HEK293 (cell line): ENCODE measurements at regions not wholly inside any gene's neighbourhood (a gene's known extent, or its start where the extent isn't known, plus 50 kb on each side); places are given as distances from the start of the nearest gene placed in this dataset.

ENCODE experiments used
- CTCF ChIA-PET: fragments of 350-600 bp; formaldehyde crosslinking; extraction: SDS; loops from one replicate; lab custom pipeline; 2021; ENCODE audit warnings: antibody characterized with exemption; lab: Yijun Ruan, JAX
- POLR2A ChIA-PET: fragments of 300-600 bp; formaldehyde crosslinking; extraction: SDS; loops from one replicate; lab custom pipeline; 2020; ENCODE audit warnings: antibody characterized with exemption, inconsistent platforms; lab: Yijun Ruan, JAX
- H3K27ac ChIP-seq: fragments of 200-500 bp; sonication (Bioruptor generic); 2 replicates; pipeline ENCODE4 v1.5.1; 2014; ENCODE audit warnings: low read depth, low read length, control low read depth, inconsistent platforms; ENCODE audit errors: extremely low read depth
- H3K36me3 ChIP-seq, 2 experiments: fragments of 200-500 bp in 1 of 2; sonication (Bioruptor generic) in 1 of 2; 1 replicate in 1 of 2; 2 replicates in 1 of 2; pipeline ENCODE4 v1.5.1; 2014 to 2017; ENCODE audit warnings: inconsistent platforms in 2 of 2, low read length in 2 of 2; ENCODE audit not compliant: control insufficient read depth in 2 of 2, insufficient read depth in 1 of 2
- H3K4me1 ChIP-seq: fragments of 200-500 bp; sonication (Bioruptor generic); 2 replicates; pipeline ENCODE4 v1.5.1; 2014; ENCODE audit warnings: mild to moderate bottlenecking, low read length, inconsistent platforms; ENCODE audit not compliant: control insufficient read depth, insufficient read depth
- H3K4me3 ChIP-seq: 2 replicates; pipeline ENCODE4 v1.5.1; 2011; ENCODE audit warnings: low read depth, mild to moderate bottlenecking, control low read depth, low read length, moderate library complexity
- H3K9me3 ChIP-seq: fragments of 200-500 bp; sonication (Bioruptor generic); 2 replicates; pipeline ENCODE4 v1.5.1; 2014; ENCODE audit warnings: low read depth, low read length, inconsistent platforms; ENCODE audit not compliant: control insufficient read depth, insufficient read depth
- GFI1B ChIP-seq: fragments of 450-650 bp; formaldehyde crosslinking; IDR thresholded peaks from 2 replicates; pipeline ENCODE4 v1.5.1; 2016; ENCODE audit warnings: missing biosample characterization, missing genetic modification characterization
- KLF7 ChIP-seq: fragments of 450-650 bp; formaldehyde crosslinking; IDR thresholded peaks from 2 replicates; pipeline ENCODE4 v1.5.1; 2016; ENCODE audit warnings: missing biosample characterization, missing genetic modification characterization, borderline replicate concordance
- RBAK ChIP-seq: fragments of 450-650 bp; formaldehyde crosslinking; IDR thresholded peaks from 2 replicates; pipeline ENCODE4 v1.5.1; 2016; ENCODE audit warnings: missing biosample characterization, missing genetic modification characterization
- SP2 ChIP-seq: fragments of 450-650 bp; formaldehyde crosslinking; IDR thresholded peaks from 2 replicates; pipeline ENCODE4 v1.5.1; 2016; ENCODE audit warnings: missing biosample characterization, missing genetic modification characterization
- ZBTB26 ChIP-seq: fragments of 450-650 bp; formaldehyde crosslinking; optimal IDR thresholded peaks from 2 replicates; pipeline ENCODE3; 2016; ENCODE audit warnings: missing biosample characterization, mild to moderate bottlenecking, missing genetic modification characterization
- ZBTB8A ChIP-seq: fragments of 450-650 bp; formaldehyde crosslinking; IDR thresholded peaks from 2 replicates; pipeline ENCODE4 v1.5.1; 2016; ENCODE audit warnings: missing biosample characterization, missing genetic modification characterization
- ZNF10 ChIP-seq: fragments of 450-650 bp; formaldehyde crosslinking; IDR thresholded peaks from 2 replicates; pipeline ENCODE4 v1.5.1; 2017; ENCODE audit warnings: missing biosample characterization, missing genetic modification characterization
- ZNF202 ChIP-seq: fragments of 450-650 bp; formaldehyde crosslinking; IDR thresholded peaks from 2 replicates; pipeline ENCODE4 v1.5.1; 2016; ENCODE audit warnings: missing biosample characterization, missing genetic modification characterization, borderline replicate concordance
- ZNF302 ChIP-seq: fragments of 450-650 bp; formaldehyde crosslinking; IDR thresholded peaks from 2 replicates; pipeline ENCODE4 v1.5.1; 2016; ENCODE audit warnings: missing biosample characterization, missing genetic modification characterization, low read depth
- ZNF426 ChIP-seq: fragments of 450-650 bp; formaldehyde crosslinking; IDR thresholded peaks from 2 replicates; pipeline ENCODE4 v1.5.1; 2017; ENCODE audit warnings: missing biosample characterization, missing genetic modification characterization, mild to moderate bottlenecking, inconsistent platforms, moderate library complexity
- ZNF433 ChIP-seq: fragments of 450-650 bp; formaldehyde crosslinking; IDR thresholded peaks from 2 replicates; pipeline ENCODE4 v1.5.1; 2016; ENCODE audit warnings: missing biosample characterization, missing genetic modification characterization, low read depth
- ZNF513 ChIP-seq: fragments of 450-650 bp; IDR thresholded peaks from 2 replicates; pipeline ENCODE4 v1.5.1; 2018; ENCODE audit warnings: missing biosample characterization, missing genetic modification characterization
- ZNF549 ChIP-seq: fragments of 450-650 bp; IDR thresholded peaks from 2 replicates; pipeline ENCODE4 v1.5.1; 2018; ENCODE audit warnings: missing biosample characterization, missing genetic modification characterization, mild to moderate bottlenecking, inconsistent platforms, moderate library complexity
- ZNF837 ChIP-seq: fragments of 450-650 bp; formaldehyde crosslinking; IDR thresholded peaks from 2 replicates; pipeline ENCODE4 v1.5.1; 2016; ENCODE audit warnings: missing biosample characterization, missing genetic modification characterization
- ZNF843 ChIP-seq: fragments of 450-650 bp; formaldehyde crosslinking; IDR thresholded peaks from 2 replicates; pipeline ENCODE4 v1.5.1; 2016; ENCODE audit warnings: missing biosample characterization, missing genetic modification characterization
- ZSCAN16 ChIP-seq: fragments of 450-650 bp; formaldehyde crosslinking; IDR thresholded peaks from 2 replicates; pipeline ENCODE4 v1.5.1; 2016; ENCODE audit warnings: missing biosample characterization, missing genetic modification characterization

GRCh38 chr3:177537612-177538011 lies 340.3 kb upstream of the TBL1XR1 start:
- CTCF ChIA-PET, result interaction anchor here (0.6 to 0.8 kb wide), 4 partner anchors 18 to 908 kb away, joined by 3 to 5 read pairs (median 3); no protein-coding TSS in a partner anchor
- POLR2A ChIA-PET, result no interaction called here
- no peaks in the 10 kb centered on the region for H3K36me3 ChIP-seq
- no peaks in the 10 kb centered on the region for H3K4me1 ChIP-seq
- no peak for TF ChIP-seq ZNF302 (tag by site-specific recombination)
- TF ChIP-seq RBAK, result no peak
- no peak for TF ChIP-seq ZNF10 (tag by site-specific recombination)
- no peak for TF ChIP-seq ZNF549 (tag by site-specific recombination)
- no peak for TF ChIP-seq ZSCAN16
- no peak for TF ChIP-seq ZNF202 (tag by site-specific recombination)
- TF ChIP-seq ZNF837 (tag by site-specific recombination), result no peak
- TF ChIP-seq ZNF843, result no peak
- no peak for TF ChIP-seq ZBTB8A (tag by site-specific recombination)
- no peak for TF ChIP-seq ZNF433 (tag by site-specific recombination)
- TF ChIP-seq, all 188 proteins: peak for 0
- H3K9me3 ChIP-seq, result no peaks in the 10 kb centered on the region
- no peak overlapping the region for H3K27ac ChIP-seq
- no peak overlapping the region for H3K4me3 ChIP-seq

GRCh38 chr3:177538048-177538749 lies 340.9 kb upstream of the TBL1XR1 start:
- H3K27ac ChIP-seq, result no peak overlapping the region
- H3K36me3 ChIP-seq, result no peaks in the 10 kb centered on the region
- no peaks in the 10 kb centered on the region for H3K9me3 ChIP-seq
- H3K4me3 ChIP-seq, result no peak overlapping the region
- POLR2A ChIA-PET, result no interaction called here
- TF ChIP-seq ZNF426 (tag by site-specific recombination), result no peak
- TF ChIP-seq, all 188 proteins: peak for 0
- CTCF ChIA-PET, result interaction anchor here (0.6 kb wide), 2 partner anchors 809 to 908 kb away, joined by 3 to 4 read pairs; no protein-coding TSS in a partner anchor
- H3K4me1 ChIP-seq, result no peaks in the 10 kb centered on the region

- Histone ChIP-seq H3K4me1 (no peaks in the 10 kb centered on the region), H3K27ac (no peak overlapping the region), H3K9me3 (no peaks in the 10 kb centered on the region), H3K36me3 (no peaks in the 10 kb centered on the region), H3K4me3 (no peak overlapping the region)
- POLR2A ChIA-PET, result no interaction called here
- TF ChIP-seq KLF7 (no peak), SP2 (tag by site-specific recombination) (no peak), GFI1B (tag by site-specific recombination) (no peak), ZBTB26 (tag by site-specific recombination) (no peak), ZNF513 (tag by site-specific recombination) (no peak)
- CTCF ChIA-PET, result interaction anchor here (0.8 kb wide), 1 partner anchor 8 kb away, joined by 3 read pairs; no protein-coding TSS in a partner anchor
These were observed 341.8 kb upstream of the TBL1XR1 start for GRCh38 chr3:177538750-177539730.
